Prostate gland (tissue), 2 donors: ENCODE measurements at regions not wholly inside any gene's neighbourhood (a gene's known extent, or its start where the extent isn't known, plus 50 kb on each side); places are given as distances from the start of the nearest gene placed in this dataset.

ENCODE experiments used
- DNase-seq: peaks from one replicate; pipeline ENCODE4 v3.0.0-alpha.2; 2019; ENCODE audit warnings: low spot score
- H3K27ac ChIP-seq, 2 donors: fragments of 200-600 bp; sonication (generic); 2 replicates each; pipeline ENCODE4 v1.5.1; 2017 to 2019
- H3K27me3 ChIP-seq: fragments of 200-600 bp; sonication (generic); replicated peaks from 2 replicates; pipeline ENCODE4 v1.5.1; 2019; ENCODE audit not compliant: insufficient read depth
- H3K36me3 ChIP-seq, 2 donors: fragments of 200-600 bp; sonication (generic); 1 replicate in 1 of 2; 2 replicates in 1 of 2; pipeline versions ENCODE4 v1.5.1 to v1.8.1; 2017 to 2019
- H3K4me1 ChIP-seq: fragments of 200-600 bp; sonication (generic); replicated peaks from 2 replicates; pipeline ENCODE4 v1.5.1; 2019
- H3K4me3 ChIP-seq, 2 donors: fragments of 200-600 bp; sonication (generic); 2 replicates each; pipeline ENCODE4 v1.5.1; 2017 to 2019
- H3K9me3 ChIP-seq: fragments of 200-600 bp; sonication (generic); 2 replicates; pipeline ENCODE4 v1.5.1; 2017
- POLR2A ChIP-seq: fragments of 450-650 bp; IDR thresholded peaks from one replicate; pipeline ENCODE4 v1.6.1; 2016; ENCODE audit warnings: antibody characterized with exemption, mild to moderate bottlenecking
- POLR2AphosphoS5 ChIP-seq: sonication (generic); formaldehyde crosslinking; IDR thresholded peaks from one replicate; pipeline ENCODE4 v1.6.1; 2017; ENCODE audit warnings: antibody characterized with exemption
- WGBS: methylation state at CpG from one replicate; pipeline ENCODE4 v1.1.5; 2018; 5-methylcytosine and 5-hydroxymethylcytosine counted together
- intact Hi-C: fragments of 100-400 bp; cut with DNase I; formaldehyde crosslinking; loops from one replicate; pipeline ENCODE4 v1.14.2; 2022
- TF ChIP-seq, protein P1 (sequence below), 4 experiments: fragments of 200-600 bp in 2 of 4; fragments of 450-650 bp in 2 of 4; sonication (generic) in 2 of 4; IDR thresholded peaks; 1 replicate in 3 of 4; 2 replicates in 1 of 4; pipeline ENCODE4 v1.5.1; 2016 to 2019; ENCODE audit warnings: antibody characterized with exemption in 4 of 4, mild to moderate bottlenecking in 2 of 4, moderate library complexity in 2 of 4

DNA sequence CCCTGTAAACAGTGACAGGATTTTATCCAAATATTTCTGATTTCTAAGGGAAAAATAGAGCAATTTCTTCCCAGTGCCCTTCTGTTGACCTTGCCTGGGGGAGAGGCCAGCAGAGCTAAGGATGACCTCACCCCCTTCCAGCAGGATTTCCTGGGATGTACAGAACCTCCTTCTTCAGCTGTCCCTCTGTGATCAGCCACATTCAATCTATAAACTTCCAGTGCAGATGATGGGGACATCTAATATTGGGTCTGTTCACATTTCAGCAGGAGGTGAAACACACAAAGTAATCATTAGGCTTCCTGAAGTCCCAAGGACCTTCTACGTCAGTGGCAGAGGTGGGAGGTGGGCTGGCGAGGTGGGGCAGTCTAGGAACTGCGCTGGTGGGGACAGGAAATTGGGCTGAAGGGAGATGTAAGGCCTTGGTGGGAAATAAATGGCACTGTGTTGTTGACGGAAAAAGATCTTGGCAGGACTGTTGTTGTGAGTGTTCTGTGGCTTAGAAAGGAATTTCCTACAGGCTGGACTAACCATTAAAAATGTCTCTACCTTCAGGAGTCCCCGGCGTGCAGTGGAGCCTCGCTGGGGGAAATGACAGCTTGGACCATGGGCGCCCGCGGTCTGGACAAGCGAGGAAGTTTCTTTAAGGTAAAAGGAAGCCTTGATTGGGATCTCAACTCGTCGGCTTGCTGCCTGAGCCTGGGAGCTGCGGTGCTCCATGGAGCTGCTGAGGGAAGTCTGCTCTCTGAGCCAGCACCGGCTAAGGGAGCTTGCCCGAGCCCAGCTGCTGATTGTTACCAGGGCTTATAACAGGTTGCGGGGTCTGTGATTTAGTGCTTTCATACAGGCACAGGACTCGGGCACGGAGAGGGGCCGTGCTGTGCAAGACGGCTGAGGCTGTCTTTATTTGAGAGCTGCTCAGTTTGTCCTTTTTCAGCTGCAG lies 127.9 kb upstream of the NAA20 start:
- H3K4me3 ChIP-seq: peak overlapping the region in 1 of 2 donors; percentile 14
- H3K4me1 ChIP-seq: peaks cover 27% of the 10 kb centered on the region
- H3K36me3 ChIP-seq: no peaks in the 10 kb centered on the region
- DNase-seq: peak; percentile 34
- TF ChIP-seq POLR2A (no peak), POLR2AphosphoS5 (peak; percentile 46)
- TF ChIP-seq, protein P1, sequence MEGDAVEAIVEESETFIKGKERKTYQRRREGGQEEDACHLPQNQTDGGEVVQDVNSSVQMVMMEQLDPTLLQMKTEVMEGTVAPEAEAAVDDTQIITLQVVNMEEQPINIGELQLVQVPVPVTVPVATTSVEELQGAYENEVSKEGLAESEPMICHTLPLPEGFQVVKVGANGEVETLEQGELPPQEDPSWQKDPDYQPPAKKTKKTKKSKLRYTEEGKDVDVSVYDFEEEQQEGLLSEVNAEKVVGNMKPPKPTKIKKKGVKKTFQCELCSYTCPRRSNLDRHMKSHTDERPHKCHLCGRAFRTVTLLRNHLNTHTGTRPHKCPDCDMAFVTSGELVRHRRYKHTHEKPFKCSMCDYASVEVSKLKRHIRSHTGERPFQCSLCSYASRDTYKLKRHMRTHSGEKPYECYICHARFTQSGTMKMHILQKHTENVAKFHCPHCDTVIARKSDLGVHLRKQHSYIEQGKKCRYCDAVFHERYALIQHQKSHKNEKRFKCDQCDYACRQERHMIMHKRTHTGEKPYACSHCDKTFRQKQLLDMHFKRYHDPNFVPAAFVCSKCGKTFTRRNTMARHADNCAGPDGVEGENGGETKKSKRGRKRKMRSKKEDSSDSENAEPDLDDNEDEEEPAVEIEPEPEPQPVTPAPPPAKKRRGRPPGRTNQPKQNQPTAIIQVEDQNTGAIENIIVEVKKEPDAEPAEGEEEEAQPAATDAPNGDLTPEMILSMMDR (IDR thresholded peaks at IDR 0.05): no peak
- intact Hi-C loops: loop anchor here (2.0 to 10.0 kb wide), 3 partner anchors 103 to 194 kb away; no protein-coding TSS in a partner anchor
- WGBS: 6% methylated on average over 21 of the region's 21 CpGs
- H3K27me3 ChIP-seq: no peaks in the 10 kb centered on the region
- H3K9me3 ChIP-seq: no peaks in the 10 kb centered on the region
- H3K27ac ChIP-seq: peak overlapping the region; percentile 79 to 82

DNA sequence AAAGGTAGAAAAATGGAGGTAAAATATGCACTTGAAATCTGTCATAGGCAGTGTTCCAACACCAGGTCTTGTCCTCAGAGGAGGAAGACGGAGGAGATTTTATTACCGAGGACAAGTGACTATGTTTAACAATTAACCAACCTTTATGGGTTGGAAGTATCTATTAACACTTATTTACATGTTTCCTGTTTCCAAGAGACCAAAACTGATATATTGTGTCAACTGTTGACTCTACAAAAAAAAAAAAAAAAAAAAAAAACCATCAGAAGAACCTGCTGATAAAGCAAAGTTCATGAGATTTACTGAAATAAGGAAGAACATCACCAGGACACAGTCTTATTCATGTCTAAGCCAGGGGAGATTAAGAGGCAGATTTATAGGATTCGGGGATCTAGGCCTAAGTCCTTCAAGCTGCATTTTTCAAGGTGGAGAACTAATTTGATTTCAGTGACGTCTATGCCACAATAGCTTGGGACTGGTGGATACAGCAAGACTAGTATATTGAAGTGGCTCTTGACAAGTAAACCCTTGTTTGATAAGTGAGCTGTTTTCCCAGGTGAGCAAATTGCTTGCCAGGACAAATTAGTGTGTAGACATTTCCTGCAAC lies 126.6 kb upstream of the NAA20 start:
- 36% methylated on average over 4 of the region's 4 CpGs for WGBS
- TF ChIP-seq POLR2A (no peak), POLR2AphosphoS5 (peak; percentile 18)
- TF ChIP-seq, protein P1 (IDR thresholded peaks at IDR 0.05): no peak
- H3K4me3 ChIP-seq: peak overlapping the region in 1 of 2 donors; percentile 14
- H3K27me3 ChIP-seq: no peaks in the 10 kb centered on the region
- H3K4me1 ChIP-seq: peaks cover 21% of the 10 kb centered on the region
- H3K9me3 ChIP-seq: no peaks in the 10 kb centered on the region
- H3K36me3 ChIP-seq: no peaks in the 10 kb centered on the region
- no peak for DNase-seq
- H3K27ac ChIP-seq: peak overlapping the region; percentile 79 to 82
- intact Hi-C loops: loop anchor here (5.0 kb wide), 1 partner anchor 87 kb away; no protein-coding TSS in a partner anchor

DNA sequence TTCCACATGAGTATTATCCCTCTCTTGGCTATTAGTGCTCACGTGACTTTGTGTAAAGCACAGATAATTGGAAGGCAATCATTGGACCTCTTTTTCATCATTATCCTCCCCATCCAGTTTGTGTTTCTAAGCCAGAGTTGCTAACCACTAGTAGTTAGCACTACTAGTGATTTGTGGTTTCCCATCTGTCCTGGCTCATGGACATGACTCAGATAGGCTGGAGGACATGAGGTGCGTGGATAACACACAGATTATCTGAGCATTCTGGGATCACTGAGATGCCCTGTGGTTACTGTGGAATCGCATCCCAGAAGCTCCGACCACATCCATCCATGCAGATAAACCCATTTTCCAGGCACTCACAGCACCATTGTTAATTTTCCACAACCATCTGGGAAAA lies 123.8 kb upstream of the NAA20 start:
- intact Hi-C loops: loop anchor here (5.0 kb wide), 1 partner anchor 84 kb away; no protein-coding TSS in a partner anchor
- Histone ChIP-seq H3K4me3 (no peak overlapping the region), H3K27me3 (no peaks in the 10 kb centered on the region), H3K27ac (no peak overlapping the region), H3K4me1 (peaks cover 10% of the 10 kb centered on the region), H3K36me3 (no peaks in the 10 kb centered on the region), H3K9me3 (no peaks in the 10 kb centered on the region)
- WGBS: 97% methylated on average over 4 of the region's 4 CpGs
- TF ChIP-seq POLR2AphosphoS5 (no peak), POLR2A (no peak)
- no peak for DNase-seq

DNA sequence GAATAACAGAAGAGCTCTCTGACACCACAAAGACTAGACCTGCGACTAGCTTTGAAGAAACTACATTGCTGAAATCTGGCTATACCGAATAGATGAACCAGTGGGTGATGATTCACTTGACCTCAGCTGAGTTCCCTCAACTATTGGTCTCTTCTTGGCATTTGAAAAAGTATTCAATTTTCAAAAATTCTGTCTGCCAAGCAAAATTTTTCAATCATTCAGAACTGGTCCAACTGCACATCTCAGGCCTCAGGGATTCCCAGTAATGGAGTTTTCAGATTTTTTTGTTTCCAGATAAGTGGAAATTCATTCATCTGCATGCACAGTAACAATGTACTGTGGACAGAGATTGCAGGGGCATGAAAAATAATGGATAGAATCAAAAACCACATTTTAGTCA lies 121.4 kb upstream of the NAA20 start:
- no peak overlapping the region for H3K4me3 ChIP-seq
- intact Hi-C loops: no loop called here
- H3K9me3 ChIP-seq: no peaks in the 10 kb centered on the region
- TF ChIP-seq POLR2AphosphoS5 (no peak), POLR2A (no peak)
- TF ChIP-seq, protein P1 (IDR thresholded peaks at IDR 0.05): no peak
- no peaks in the 10 kb centered on the region for H3K27me3 ChIP-seq
- no peak for DNase-seq
- H3K36me3 ChIP-seq: no peaks in the 10 kb centered on the region
- no peak overlapping the region for H3K27ac ChIP-seq
- 98% methylated on average over 2 of the region's 2 CpGs for WGBS
- H3K4me1 ChIP-seq: peaks cover 2% of the 10 kb centered on the region

DNA sequence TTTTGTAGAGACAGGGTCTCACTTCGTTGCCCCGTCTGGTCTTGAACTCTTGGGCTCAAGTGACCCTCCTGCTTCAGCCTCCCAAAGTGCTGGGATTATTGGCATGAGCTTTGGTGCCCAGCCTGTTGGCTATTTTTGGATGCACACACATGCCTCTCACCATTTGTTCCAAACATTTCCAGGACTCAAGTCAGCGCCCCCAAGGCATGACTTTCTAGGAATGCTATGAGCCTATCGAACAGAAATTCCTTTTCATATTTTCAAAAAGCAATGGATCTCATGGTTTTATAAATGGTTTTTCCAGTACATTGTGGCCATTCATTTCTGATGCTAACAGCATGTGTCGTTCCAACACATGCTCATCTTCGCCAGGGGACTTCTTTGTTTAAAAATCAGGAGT lies 119.3 kb upstream of the NAA20 start:
- Histone ChIP-seq H3K36me3 (no peaks in the 10 kb centered on the region), H3K9me3 (no peaks in the 10 kb centered on the region), H3K4me3 (no peak overlapping the region), H3K27ac (no peak overlapping the region), H3K4me1 (no peaks in the 10 kb centered on the region), H3K27me3 (no peaks in the 10 kb centered on the region)
- DNase-seq: no peak
- TF ChIP-seq, protein P1 (IDR thresholded peaks at IDR 0.05): no peak
- TF ChIP-seq POLR2A (no peak), POLR2AphosphoS5 (no peak)
- 91% methylated on average over 6 of the region's 6 CpGs for WGBS
- intact Hi-C loops: no loop called here
